HEK293T (cell line): ENCODE measurements at regions not wholly inside any gene's neighbourhood (a gene's known extent, or its start where the extent isn't known, plus 50 kb on each side); places are given as distances from the start of the nearest gene placed in this dataset.

Source experiments
- CTCF ChIA-PET: fragments of 350-600 bp; formaldehyde crosslinking; extraction: SDS; loops from one replicate; lab custom pipeline; 2021; ENCODE audit warnings: antibody characterized with exemption, inconsistent platforms; lab: Yijun Ruan, JAX
- POLR2A ChIA-PET: fragments of 350-600 bp; formaldehyde crosslinking; extraction: SDS; loops from one replicate; lab custom pipeline; 2020; ENCODE audit warnings: antibody characterized with exemption, inconsistent platforms; lab: Yijun Ruan, JAX
- DNase-seq: peaks from one replicate; pipeline ENCODE4 v3.0.0; 2012; ENCODE audit warnings: mixed read lengths; ENCODE audit errors: extremely low spot score
- ARNT ChIP-seq: fragments of 450-650 bp; IDR thresholded peaks from 2 replicates; pipeline ENCODE4 v1.6.1; 2017; ENCODE audit warnings: mild to moderate bottlenecking
- BHLHE40 ChIP-seq: fragments of 450-650 bp; IDR thresholded peaks from 2 replicates; pipeline ENCODE4 v1.6.1; 2016; ENCODE audit warnings: mild to moderate bottlenecking, moderate library complexity, borderline replicate concordance
- CTBP1 ChIP-seq: fragments of 450-650 bp; IDR thresholded peaks from 2 replicates; pipeline ENCODE4 v1.6.1; 2016; ENCODE audit warnings: borderline replicate concordance
- ELF4 ChIP-seq: fragments of 450-650 bp; IDR thresholded peaks from 2 replicates; pipeline ENCODE4 v1.6.1; 2017; ENCODE audit warnings: antibody characterized with exemption
- FOXA1 ChIP-seq: fragments of 450-650 bp; IDR thresholded peaks from 2 replicates; pipeline ENCODE4 v1.6.1; 2016; ENCODE audit warnings: mild to moderate bottlenecking
- FOXK2 ChIP-seq: fragments of 450-650 bp; IDR thresholded peaks from 2 replicates; pipeline ENCODE4 v1.6.1; 2016; ENCODE audit warnings: mild to moderate bottlenecking
- FOXM1 ChIP-seq: fragments of 450-650 bp; IDR thresholded peaks from 2 replicates; pipeline ENCODE4 v1.6.1; 2017; ENCODE audit warnings: mild to moderate bottlenecking, borderline replicate concordance
- HDGF ChIP-seq: fragments of 450-650 bp; IDR thresholded peaks from 2 replicates; pipeline ENCODE4 v1.6.1; 2017; ENCODE audit warnings: antibody characterized with exemption, borderline replicate concordance
- L3MBTL2 ChIP-seq: fragments of 450-650 bp; conservative IDR thresholded peaks from 2 replicates; pipeline ENCODE4 v1.6.1; 2016; ENCODE audit warnings: mild to moderate bottlenecking
- LEF1 ChIP-seq: fragments of 450-650 bp; IDR thresholded peaks from 2 replicates; pipeline ENCODE4 v1.6.1; 2017; ENCODE audit warnings: mild to moderate bottlenecking, borderline replicate concordance
- NFRKB ChIP-seq: fragments of 450-650 bp; IDR thresholded peaks from 2 replicates; pipeline ENCODE4 v1.6.1; 2016; ENCODE audit warnings: mild to moderate bottlenecking, moderate library complexity
- PKNOX1 ChIP-seq: fragments of 450-650 bp; IDR thresholded peaks from 2 replicates; pipeline ENCODE4 v1.6.1; 2016
- SP1 ChIP-seq: fragments of 450-650 bp; IDR thresholded peaks from 2 replicates; pipeline ENCODE4 v1.6.1; 2017
- SUZ12 ChIP-seq: fragments of 450-650 bp; IDR thresholded peaks from 2 replicates; pipeline ENCODE4 v1.6.1; 2016; ENCODE audit warnings: mild to moderate bottlenecking
- TARDBP ChIP-seq: fragments of 450-650 bp; IDR thresholded peaks from 2 replicates; pipeline ENCODE4 v1.6.1; 2016
- ZNF384 ChIP-seq: fragments of 450-650 bp; IDR thresholded peaks from 2 replicates; pipeline ENCODE4 v1.6.1; 2016

- POLR2A ChIA-PET: no interaction called here
- CTCF ChIA-PET: interaction anchor here (3.2 kb wide), 1 partner anchor 8 kb away, joined by 10 read pairs; no protein-coding TSS in a partner anchor
- no peak for DNase-seq
- no peak for TF ChIP-seq NFRKB
- TF ChIP-seq ZNF384: no peak
- no peak for TF ChIP-seq SP1
- TF ChIP-seq FOXA1: no peak
- TF ChIP-seq FOXM1: no peak
- TF ChIP-seq L3MBTL2: no peak
- TF ChIP-seq PKNOX1: no peak
These were observed 193.1 kb upstream of the LARGE1 start for GRCh38 chr22:34113381-34113780.

- POLR2A ChIA-PET: no interaction called here
- no peak for TF ChIP-seq HDGF
- CTCF ChIA-PET: interaction anchor here (0.7 to 3.2 kb wide), 3 partner anchors 9 to 72 kb away, joined by 3 to 10 read pairs (median 3); no protein-coding TSS in a partner anchor
- no peak for DNase-seq
These were observed 194.1 kb upstream of the LARGE1 start for GRCh38 chr22:34114406-34114805.

GRCh38 chr22:34115722-34116121 is 195.4 kb upstream of the LARGE1 start:
- no peak for DNase-seq
- TF ChIP-seq ZNF384 (no peak), TARDBP (no peak), LEF1 (no peak), ELF4 (no peak), PKNOX1 (no peak), ARNT (no peak), HDGF (no peak), BHLHE40 (no peak), SP1 (no peak), SUZ12 (no peak), FOXM1 (no peak), NFRKB (no peak), FOXA1 (no peak), CTBP1 (no peak), L3MBTL2 (no peak), FOXK2 (no peak)
- POLR2A ChIA-PET: no interaction called here
- CTCF ChIA-PET: interaction anchor here (3.2 kb wide), 1 partner anchor 10 kb away, joined by 10 read pairs; no protein-coding TSS in a partner anchor

GRCh38 chr22:34116126-34116525 is 195.8 kb upstream of the LARGE1 start:
- ChIA-PET CTCF (interaction anchor here (3.2 kb wide), 1 partner anchor 11 kb away, joined by 10 read pairs; no protein-coding TSS in a partner anchor), POLR2A (no interaction called here)
- DNase-seq: no peak
- no peak for TF ChIP-seq FOXM1
- no peak for TF ChIP-seq ARNT
- no peak for TF ChIP-seq NFRKB
- TF ChIP-seq LEF1: no peak
- TF ChIP-seq TARDBP: no peak
- no peak for TF ChIP-seq SP1
- TF ChIP-seq ZNF384: no peak
- no peak for TF ChIP-seq CTBP1
- no peak for TF ChIP-seq PKNOX1
- TF ChIP-seq FOXA1: no peak
- no peak for TF ChIP-seq SUZ12
- TF ChIP-seq ELF4: no peak
- TF ChIP-seq L3MBTL2: no peak
- no peak for TF ChIP-seq HDGF
- no peak for TF ChIP-seq BHLHE40
- no peak for TF ChIP-seq FOXK2

- CTCF ChIA-PET: no interaction called here
These were observed 201.8 kb upstream of the LARGE1 start for GRCh38 chr22:34122042-34122441.

More at GRCh38 chr22:34122042-34122441, 201.8 kb upstream of the LARGE1 start:
- no peak for TF ChIP-seq L3MBTL2
- TF ChIP-seq FOXM1: no peak
- no peak for TF ChIP-seq SP1
- TF ChIP-seq HDGF: no peak
- TF ChIP-seq FOXA1: no peak
- no peak for TF ChIP-seq CTBP1
- no peak for TF ChIP-seq LEF1
- TF ChIP-seq PKNOX1: no peak
- no peak for TF ChIP-seq SUZ12
- no peak for TF ChIP-seq ARNT
- TF ChIP-seq TARDBP: no peak
- no peak for TF ChIP-seq ZNF384
- TF ChIP-seq BHLHE40: no peak
- no peak for TF ChIP-seq FOXK2
- TF ChIP-seq ELF4: no peak
- POLR2A ChIA-PET: no interaction called here
- no peak for DNase-seq
